Endothelial cell of umbilical vein (primary cell): ENCODE measurements at regions not wholly inside any gene's neighbourhood (a gene's known extent, or its start where the extent isn't known, plus 50 kb on each side); places are given as distances from the start of the nearest gene placed in this dataset.

ENCODE experiments used
- MYC ChIP-seq: IDR thresholded peaks from one replicate; pipeline ENCODE4 v1.6.1; 2011; ENCODE audit warnings: mild to moderate bottlenecking, low read depth, low read length
- POLR2A ChIP-seq: IDR thresholded peaks from 2 replicates; pipeline ENCODE4 v1.6.1; 2012; ENCODE audit warnings: low read depth, mild to moderate bottlenecking, control low read depth, low read length
- POLR2AphosphoS5 ChIP-seq: IDR thresholded peaks from 2 replicates; pipeline ENCODE4 v1.6.1; 2012; ENCODE audit warnings: low read depth, mild to moderate bottlenecking, control low read depth, low read length, moderate library complexity; ENCODE audit not compliant: insufficient read depth
- TF ChIP-seq, protein P1 (sequence below): IDR thresholded peaks from 2 replicates; pipeline ENCODE4 v1.6.1; 2011; ENCODE audit not compliant: insufficient read depth, insufficient read length
- TF ChIP-seq, protein P2 (sequence below), 2 donors: IDR thresholded peaks; 1 replicate in 1 of 2; 2 replicates in 1 of 2; pipeline ENCODE4 v1.5.1; 2011; ENCODE audit warnings: low read length in 2 of 2, mild to moderate bottlenecking in 2 of 2, moderate library complexity in 2 of 2, control low read depth in 1 of 2, inconsistent platforms in 1 of 2, low read depth in 1 of 2; ENCODE audit not compliant: insufficient read depth in 1 of 2; ENCODE audit errors: extremely low read depth in 1 of 2

DNA sequence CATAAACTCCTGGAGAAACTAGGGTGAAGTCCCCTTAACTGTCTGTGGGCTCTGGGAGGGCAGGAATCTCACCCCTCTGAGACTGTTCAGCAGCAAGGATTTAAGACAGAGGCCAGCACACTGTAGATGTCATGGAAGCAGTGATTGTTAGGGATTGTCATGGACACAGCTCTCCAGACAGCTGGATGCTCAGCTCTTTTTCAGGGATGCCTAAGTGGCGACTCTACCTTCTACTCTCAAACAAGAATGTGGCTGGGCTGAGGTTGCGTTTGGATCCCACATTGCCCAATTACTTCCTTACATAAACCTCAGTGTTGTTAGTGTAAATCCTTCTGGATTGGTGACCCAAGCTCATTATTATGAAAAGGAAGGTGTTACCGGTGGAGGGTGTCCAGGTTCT lies 291.9 kb upstream of the VCX3A start:
- TF ChIP-seq POLR2AphosphoS5 (no peak), POLR2A (no peak), MYC (no peak)
- TF ChIP-seq, protein P1, sequence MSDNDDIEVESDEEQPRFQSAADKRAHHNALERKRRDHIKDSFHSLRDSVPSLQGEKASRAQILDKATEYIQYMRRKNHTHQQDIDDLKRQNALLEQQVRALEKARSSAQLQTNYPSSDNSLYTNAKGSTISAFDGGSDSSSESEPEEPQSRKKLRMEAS: no peak
- TF ChIP-seq, protein P2, sequence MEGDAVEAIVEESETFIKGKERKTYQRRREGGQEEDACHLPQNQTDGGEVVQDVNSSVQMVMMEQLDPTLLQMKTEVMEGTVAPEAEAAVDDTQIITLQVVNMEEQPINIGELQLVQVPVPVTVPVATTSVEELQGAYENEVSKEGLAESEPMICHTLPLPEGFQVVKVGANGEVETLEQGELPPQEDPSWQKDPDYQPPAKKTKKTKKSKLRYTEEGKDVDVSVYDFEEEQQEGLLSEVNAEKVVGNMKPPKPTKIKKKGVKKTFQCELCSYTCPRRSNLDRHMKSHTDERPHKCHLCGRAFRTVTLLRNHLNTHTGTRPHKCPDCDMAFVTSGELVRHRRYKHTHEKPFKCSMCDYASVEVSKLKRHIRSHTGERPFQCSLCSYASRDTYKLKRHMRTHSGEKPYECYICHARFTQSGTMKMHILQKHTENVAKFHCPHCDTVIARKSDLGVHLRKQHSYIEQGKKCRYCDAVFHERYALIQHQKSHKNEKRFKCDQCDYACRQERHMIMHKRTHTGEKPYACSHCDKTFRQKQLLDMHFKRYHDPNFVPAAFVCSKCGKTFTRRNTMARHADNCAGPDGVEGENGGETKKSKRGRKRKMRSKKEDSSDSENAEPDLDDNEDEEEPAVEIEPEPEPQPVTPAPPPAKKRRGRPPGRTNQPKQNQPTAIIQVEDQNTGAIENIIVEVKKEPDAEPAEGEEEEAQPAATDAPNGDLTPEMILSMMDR (IDR thresholded peaks at IDR 0.05; ENCODE audit: extremely low read depth in 1 of 2, insufficient read depth in 1 of 2, low read depth in 1 of 2, low read length in 2 of 2): no peak
